ENCODE measurements at regions not wholly inside any gene's neighbourhood (a gene's known extent, or its start where the extent isn't known, plus 50 kb on each side); places are given as distances from the start of the nearest gene placed in this dataset.

GRCh38 chr2:12501469-12502158 lies 215.1 kb upstream of the TRIB2 start:
- TF ChIP-seq, protein P1, sequence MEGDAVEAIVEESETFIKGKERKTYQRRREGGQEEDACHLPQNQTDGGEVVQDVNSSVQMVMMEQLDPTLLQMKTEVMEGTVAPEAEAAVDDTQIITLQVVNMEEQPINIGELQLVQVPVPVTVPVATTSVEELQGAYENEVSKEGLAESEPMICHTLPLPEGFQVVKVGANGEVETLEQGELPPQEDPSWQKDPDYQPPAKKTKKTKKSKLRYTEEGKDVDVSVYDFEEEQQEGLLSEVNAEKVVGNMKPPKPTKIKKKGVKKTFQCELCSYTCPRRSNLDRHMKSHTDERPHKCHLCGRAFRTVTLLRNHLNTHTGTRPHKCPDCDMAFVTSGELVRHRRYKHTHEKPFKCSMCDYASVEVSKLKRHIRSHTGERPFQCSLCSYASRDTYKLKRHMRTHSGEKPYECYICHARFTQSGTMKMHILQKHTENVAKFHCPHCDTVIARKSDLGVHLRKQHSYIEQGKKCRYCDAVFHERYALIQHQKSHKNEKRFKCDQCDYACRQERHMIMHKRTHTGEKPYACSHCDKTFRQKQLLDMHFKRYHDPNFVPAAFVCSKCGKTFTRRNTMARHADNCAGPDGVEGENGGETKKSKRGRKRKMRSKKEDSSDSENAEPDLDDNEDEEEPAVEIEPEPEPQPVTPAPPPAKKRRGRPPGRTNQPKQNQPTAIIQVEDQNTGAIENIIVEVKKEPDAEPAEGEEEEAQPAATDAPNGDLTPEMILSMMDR (IDR thresholded peaks at IDR 0.05): no peak
- no peak for TF ChIP-seq POLR2A (IDR thresholded peaks at IDR 0.05)
